ENCODE measurements at regions not wholly inside any gene's neighbourhood (a gene's known extent, or its start where the extent isn't known, plus 50 kb on each side); places are given as distances from the start of the nearest gene placed in this dataset.

DNA sequence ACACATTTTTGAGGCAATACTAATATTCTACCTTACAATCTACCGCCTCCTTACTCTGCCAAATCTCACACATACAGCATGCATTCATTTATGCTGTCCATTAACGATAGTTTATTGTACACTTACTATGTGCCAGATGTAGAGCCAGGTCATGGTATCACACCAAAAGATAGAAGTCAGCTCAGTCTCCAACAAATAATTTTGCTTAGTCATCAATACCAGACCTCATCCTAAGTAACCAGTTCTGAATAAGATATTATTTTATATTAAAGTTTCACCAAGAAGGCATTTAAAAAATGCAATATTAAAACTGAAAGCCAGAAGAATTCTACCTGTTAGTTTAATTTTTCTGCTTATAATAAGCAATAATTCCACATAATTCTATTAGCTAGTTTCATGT, 60.6 kb upstream of the TTC29 start:
- TF ChIP-seq ZNF70 (CRISPR knock-in tag; IDR thresholded peaks at IDR 0.05): no peak
- no peak for TF ChIP-seq TCF4 (CRISPR knock-in tag; IDR thresholded peaks at IDR 0.05; ENCODE audit: borderline replicate concordance)
- no peak for TF ChIP-seq ZFP3 (CRISPR knock-in tag; IDR thresholded peaks at IDR 0.05)
- no peak for TF ChIP-seq RARB (CRISPR knock-in tag; IDR thresholded peaks at IDR 0.05)
- no peak for TF ChIP-seq PATZ1 (CRISPR knock-in tag; IDR thresholded peaks at IDR 0.05; ENCODE audit: borderline replicate concordance)
- TF ChIP-seq POU6F1 (CRISPR knock-in tag; IDR thresholded peaks at IDR 0.05; ENCODE audit: borderline replicate concordance, low read depth): no peak
- no peak for TF ChIP-seq GLIS3 (CRISPR knock-in tag; IDR thresholded peaks at IDR 0.05)
- TF ChIP-seq ARNTL (CRISPR knock-in tag; IDR thresholded peaks at IDR 0.05; ENCODE audit: borderline replicate concordance, low read depth): no peak
- no peak for TF ChIP-seq ZFP30 (CRISPR knock-in tag; IDR thresholded peaks at IDR 0.05)
- TF ChIP-seq ESRRG (CRISPR knock-in tag; IDR thresholded peaks at IDR 0.05): no peak
- no peak for TF ChIP-seq CSRNP3 (CRISPR knock-in tag; IDR thresholded peaks at IDR 0.05)
- no peak for TF ChIP-seq ZC3H10 (CRISPR knock-in tag; IDR thresholded peaks at IDR 0.05)
- no peak for TF ChIP-seq PPARA (CRISPR knock-in tag; IDR thresholded peaks at IDR 0.05; ENCODE audit: borderline replicate concordance)
- no peak for TF ChIP-seq OSR1 (CRISPR knock-in tag; IDR thresholded peaks at IDR 0.05)
- no peak for TF ChIP-seq TOX (CRISPR knock-in tag; IDR thresholded peaks at IDR 0.05; ENCODE audit: borderline replicate concordance)
- no peak for TF ChIP-seq SNAI2 (CRISPR knock-in tag; IDR thresholded peaks at IDR 0.05)

GRCh38 chr4:147009875-147010274, 64.2 kb upstream of the TTC29 start:
- TF ChIP-seq CSRNP3 (CRISPR knock-in tag; IDR thresholded peaks at IDR 0.05) (no peak), TSHZ2 (CRISPR knock-in tag; IDR thresholded peaks at IDR 0.05) (no peak), TCF4 (CRISPR knock-in tag; IDR thresholded peaks at IDR 0.05; ENCODE audit: borderline replicate concordance) (no peak), BACH2 (CRISPR knock-in tag; IDR thresholded peaks at IDR 0.05; ENCODE audit: borderline replicate concordance) (no peak), ZFP30 (CRISPR knock-in tag; IDR thresholded peaks at IDR 0.05) (no peak), PPARA (CRISPR knock-in tag; IDR thresholded peaks at IDR 0.05; ENCODE audit: borderline replicate concordance) (no peak), GLIS3 (CRISPR knock-in tag; IDR thresholded peaks at IDR 0.05) (no peak), RARB (CRISPR knock-in tag; IDR thresholded peaks at IDR 0.05) (no peak), CSDC2 (CRISPR knock-in tag; IDR thresholded peaks at IDR 0.05) (no peak)
- ATAC-seq: no peak

More for the DNA sequence above, 60.6 kb upstream of the TTC29 start:
- no peak for ATAC-seq

- no peak for ATAC-seq
- no peak for TF ChIP-seq ZFP3 (CRISPR knock-in tag; IDR thresholded peaks at IDR 0.05)
- no peak for TF ChIP-seq CSRNP3 (CRISPR knock-in tag; IDR thresholded peaks at IDR 0.05)
- TF ChIP-seq, protein P1, sequence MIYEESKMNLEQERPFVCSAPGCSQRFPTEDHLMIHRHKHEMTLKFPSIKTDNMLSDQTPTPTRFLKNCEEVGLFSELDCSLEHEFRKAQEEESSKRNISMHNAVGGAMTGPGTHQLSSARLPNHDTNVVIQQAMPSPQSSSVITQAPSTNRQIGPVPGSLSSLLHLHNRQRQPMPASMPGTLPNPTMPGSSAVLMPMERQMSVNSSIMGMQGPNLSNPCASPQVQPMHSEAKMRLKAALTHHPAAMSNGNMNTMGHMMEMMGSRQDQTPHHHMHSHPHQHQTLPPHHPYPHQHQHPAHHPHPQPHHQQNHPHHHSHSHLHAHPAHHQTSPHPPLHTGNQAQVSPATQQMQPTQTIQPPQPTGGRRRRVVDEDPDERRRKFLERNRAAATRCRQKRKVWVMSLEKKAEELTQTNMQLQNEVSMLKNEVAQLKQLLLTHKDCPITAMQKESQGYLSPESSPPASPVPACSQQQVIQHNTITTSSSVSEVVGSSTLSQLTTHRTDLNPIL (CRISPR knock-in tag; IDR thresholded peaks at IDR 0.05; ENCODE audit: low read depth): no peak
- TF ChIP-seq TSHZ2 (CRISPR knock-in tag; IDR thresholded peaks at IDR 0.05): no peak
- TF ChIP-seq PATZ1 (CRISPR knock-in tag; IDR thresholded peaks at IDR 0.05; ENCODE audit: borderline replicate concordance): no peak
- no peak for TF ChIP-seq GLIS3 (CRISPR knock-in tag; IDR thresholded peaks at IDR 0.05)
Measured at GRCh38 chr4:147011411-147011810, 65.7 kb upstream of the TTC29 start.
